HepG2 (cell line): ENCODE measurements at regions not wholly inside any gene's neighbourhood (a gene's known extent, or its start where the extent isn't known, plus 50 kb on each side); places are given as distances from the start of the nearest gene placed in this dataset.

Experiments
- AFF4 ChIP-seq: sonication (generic); formaldehyde crosslinking; IDR thresholded peaks from 2 replicates; pipeline ENCODE4 v1.4.0; 2020; ENCODE audit warnings: missing genetic modification reagents
- CREB1 ChIP-seq, 2 experiments: fragments of 450-650 bp in 1 of 2; IDR thresholded peaks; 2 replicates each; pipeline ENCODE4 v1.6.1; 2016 to 2017; ENCODE audit warnings: control low read depth in 1 of 2, mild to moderate bottlenecking in 1 of 2, missing compliant biosample characterization in 1 of 2, missing genetic modification characterization in 1 of 2
- FOXP1 ChIP-seq, 2 experiments: fragments of 450-650 bp in 1 of 2; IDR thresholded peaks; 2 replicates each; pipeline ENCODE4 v1.6.1; 2017 to 2018; ENCODE audit warnings: antibody characterized with exemption in 1 of 2
- GFI1 ChIP-seq: sonication (generic); formaldehyde crosslinking; IDR thresholded peaks from 2 replicates; pipeline ENCODE4 v1.5.0; 2020; ENCODE audit warnings: missing genetic modification reagents, mild to moderate bottlenecking, borderline replicate concordance
- HNF1B ChIP-seq: sonication (generic); formaldehyde crosslinking; IDR thresholded peaks from 2 replicates; pipeline ENCODE4 v1.5.1; 2020; ENCODE audit warnings: mild to moderate bottlenecking, moderate library complexity, missing genetic modification reagents
- PHF20 ChIP-seq: sonication (generic); formaldehyde crosslinking; IDR thresholded peaks from 2 replicates; pipeline ENCODE4 v1.5.0; 2020; ENCODE audit warnings: mild to moderate bottlenecking, missing genetic modification reagents
- PPARG ChIP-seq: conservative IDR thresholded peaks from 2 replicates; pipeline ENCODE4 v1.6.1; 2016; ENCODE audit warnings: missing biosample characterization, missing genetic modification reagents
- PTBP1 ChIP-seq: fragments of 200-400 bp; formaldehyde crosslinking; IDR thresholded peaks from 2 replicates; pipeline ENCODE4 v1.6.1; 2018; ENCODE audit warnings: low read length, low read depth; ENCODE audit not compliant: poor library complexity, severe bottlenecking
- RARA ChIP-seq: IDR thresholded peaks from 2 replicates; pipeline ENCODE4 v1.6.1; 2016; ENCODE audit warnings: missing genetic modification reagents, missing compliant biosample characterization
- RXRB ChIP-seq: IDR thresholded peaks from 2 replicates; pipeline ENCODE4 v1.6.1; 2016; ENCODE audit warnings: borderline replicate concordance, missing genetic modification reagents, missing compliant biosample characterization
- SALL1 ChIP-seq: sonication (generic); formaldehyde crosslinking; IDR thresholded peaks from 2 replicates; pipeline ENCODE4 v1.8.0; 2022; ENCODE audit warnings: mild to moderate bottlenecking, missing genetic modification reagents
- SOX5 ChIP-seq: IDR thresholded peaks from 2 replicates; pipeline ENCODE4 v1.6.1; 2016; ENCODE audit warnings: borderline replicate concordance
- TCF7 ChIP-seq: sonication (generic); IDR thresholded peaks from 2 replicates; pipeline ENCODE4 v1.6.1; 2016; ENCODE audit warnings: antibody characterized with exemption, low read depth
- ZNF207 ChIP-seq: fragments of 450-650 bp; IDR thresholded peaks from 2 replicates; pipeline ENCODE4 v1.6.1; 2016; ENCODE audit warnings: antibody characterized with exemption, borderline replicate concordance
- ZNF282 ChIP-seq: fragments of 450-650 bp; IDR thresholded peaks from 2 replicates; pipeline ENCODE4 v1.6.1; 2018; ENCODE audit not compliant: partially characterized antibody
- ZNF678 ChIP-seq: sonication (generic); formaldehyde crosslinking; IDR thresholded peaks from 2 replicates; pipeline ENCODE4 v1.4.0; 2020; ENCODE audit warnings: mild to moderate bottlenecking, missing genetic modification reagents
- ZZZ3 ChIP-seq: sonication (generic); formaldehyde crosslinking; IDR thresholded peaks from 2 replicates; pipeline ENCODE4 v1.4.0; 2020; ENCODE audit warnings: missing genetic modification reagents, mild to moderate bottlenecking, borderline replicate concordance

- TF ChIP-seq HNF1B (CRISPR knock-in tag) = no peak
- peak; percentile 31; the same call in 1 of the 2 replicates for TF ChIP-seq RXRB (CRISPR knock-in tag)
- TF ChIP-seq CREB1 (IDR thresholded peaks at IDR 0.05) = no peak
- no peak for TF ChIP-seq CREB1 (CRISPR knock-in tag; IDR thresholded peaks at IDR 0.05)
- TF ChIP-seq ZNF207 = no peak
- peak; percentile 23; the same call in 1 of the 2 replicates for TF ChIP-seq RARA (CRISPR knock-in tag)
- TF ChIP-seq GFI1 (CRISPR knock-in tag) = no peak
- TF ChIP-seq FOXP1 (IDR thresholded peaks at IDR 0.05) = no peak
- TF ChIP-seq FOXP1 (CRISPR knock-in tag; IDR thresholded peaks at IDR 0.05) = no peak
- no peak for TF ChIP-seq AFF4 (CRISPR knock-in tag)
- TF ChIP-seq ZNF678 (CRISPR knock-in tag) = no peak
- TF ChIP-seq PHF20 = no peak
- no peak for TF ChIP-seq SALL1 (CRISPR knock-in tag)
- no peak for TF ChIP-seq ZNF282
- no peak for TF ChIP-seq PTBP1
- TF ChIP-seq ZZZ3 (CRISPR knock-in tag) = no peak
- peak; percentile 69 for TF ChIP-seq SOX5 (CRISPR knock-in tag)
- peak; percentile 35; the same call in 1 of the 2 replicates for TF ChIP-seq PPARG (CRISPR knock-in tag)
- no peak; the same call in 1 of the 2 replicates for TF ChIP-seq TCF7
- TF ChIP-seq, all 625 proteins: peak for 13
These were observed 230.4 kb upstream of the CHST9 start (continued) for GRCh38 chr18:27415495-27415894.
